ENCODE measurements at regions not wholly inside any gene's neighbourhood (a gene's known extent, or its start where the extent isn't known, plus 50 kb on each side); places are given as distances from the start of the nearest gene placed in this dataset.

GRCh38 chr7:35348611-35349400, 94.9 kb upstream of the TBX20 start:
- no peak for TF ChIP-seq TAF1 (IDR thresholded peaks at IDR 0.05; ENCODE audit: borderline replicate concordance, insufficient read depth, low read length)
- TF ChIP-seq, protein P1, sequence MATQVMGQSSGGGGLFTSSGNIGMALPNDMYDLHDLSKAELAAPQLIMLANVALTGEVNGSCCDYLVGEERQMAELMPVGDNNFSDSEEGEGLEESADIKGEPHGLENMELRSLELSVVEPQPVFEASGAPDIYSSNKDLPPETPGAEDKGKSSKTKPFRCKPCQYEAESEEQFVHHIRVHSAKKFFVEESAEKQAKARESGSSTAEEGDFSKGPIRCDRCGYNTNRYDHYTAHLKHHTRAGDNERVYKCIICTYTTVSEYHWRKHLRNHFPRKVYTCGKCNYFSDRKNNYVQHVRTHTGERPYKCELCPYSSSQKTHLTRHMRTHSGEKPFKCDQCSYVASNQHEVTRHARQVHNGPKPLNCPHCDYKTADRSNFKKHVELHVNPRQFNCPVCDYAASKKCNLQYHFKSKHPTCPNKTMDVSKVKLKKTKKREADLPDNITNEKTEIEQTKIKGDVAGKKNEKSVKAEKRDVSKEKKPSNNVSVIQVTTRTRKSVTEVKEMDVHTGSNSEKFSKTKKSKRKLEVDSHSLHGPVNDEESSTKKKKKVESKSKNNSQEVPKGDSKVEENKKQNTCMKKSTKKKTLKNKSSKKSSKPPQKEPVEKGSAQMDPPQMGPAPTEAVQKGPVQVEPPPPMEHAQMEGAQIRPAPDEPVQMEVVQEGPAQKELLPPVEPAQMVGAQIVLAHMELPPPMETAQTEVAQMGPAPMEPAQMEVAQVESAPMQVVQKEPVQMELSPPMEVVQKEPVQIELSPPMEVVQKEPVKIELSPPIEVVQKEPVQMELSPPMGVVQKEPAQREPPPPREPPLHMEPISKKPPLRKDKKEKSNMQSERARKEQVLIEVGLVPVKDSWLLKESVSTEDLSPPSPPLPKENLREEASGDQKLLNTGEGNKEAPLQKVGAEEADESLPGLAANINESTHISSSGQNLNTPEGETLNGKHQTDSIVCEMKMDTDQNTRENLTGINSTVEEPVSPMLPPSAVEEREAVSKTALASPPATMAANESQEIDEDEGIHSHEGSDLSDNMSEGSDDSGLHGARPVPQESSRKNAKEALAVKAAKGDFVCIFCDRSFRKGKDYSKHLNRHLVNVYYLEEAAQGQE (IDR thresholded peaks at IDR 0.05; ENCODE audit: insufficient read depth in 1 of 2, low read depth in 2 of 2, low read length in 2 of 2): no peak
